IPS DF 6.9 (cell line): ENCODE measurements at regions not wholly inside any gene's neighbourhood (a gene's known extent, or its start where the extent isn't known, plus 50 kb on each side); places are given as distances from the start of the nearest gene placed in this dataset.

Experiments used
- DNase-seq: peaks from one replicate; pipeline ENCODE4 v3.0.0-alpha.2; 2013; ENCODE audit warnings: low read depth, low spot score
- H3K27ac ChIP-seq: one replicate; pipeline ENCODE4 v1.5.1; 2013; ENCODE audit warnings: low read length, control low read depth
- H3K27me3 ChIP-seq: 2 replicates; pipeline ENCODE4 v1.6.1; 2013; ENCODE audit warnings: mild to moderate bottlenecking, low read length; ENCODE audit not compliant: control insufficient read depth, insufficient read depth
- H3K36me3 ChIP-seq: 2 replicates; pipeline ENCODE4 v1.6.1; 2013; ENCODE audit warnings: low read length; ENCODE audit not compliant: control insufficient read depth, insufficient read depth
- H3K4me1 ChIP-seq: 2 replicates; pipeline ENCODE4 v1.6.1; 2013; ENCODE audit warnings: low read length; ENCODE audit not compliant: control insufficient read depth, insufficient read depth
- H3K4me3 ChIP-seq: 2 replicates; pipeline ENCODE4 v1.5.1; 2013; ENCODE audit warnings: mild to moderate bottlenecking, low read length
- H3K9me3 ChIP-seq: 2 replicates; pipeline ENCODE4 v1.6.1; 2013; ENCODE audit warnings: low read length, inconsistent platforms; ENCODE audit not compliant: control insufficient read depth, insufficient read depth
- WGBS: extraction: QIAGEN DNeasy Blood & Tissue Kit; methylation state at CpG from one replicate; pipeline ENCODE4 v1.1.7; 2013; ENCODE audit warnings: mixed read lengths, missing lambda C conversion rate; ENCODE audit not compliant: insufficient read length, insufficient coverage; 5-methylcytosine and 5-hydroxymethylcytosine counted together

DNA sequence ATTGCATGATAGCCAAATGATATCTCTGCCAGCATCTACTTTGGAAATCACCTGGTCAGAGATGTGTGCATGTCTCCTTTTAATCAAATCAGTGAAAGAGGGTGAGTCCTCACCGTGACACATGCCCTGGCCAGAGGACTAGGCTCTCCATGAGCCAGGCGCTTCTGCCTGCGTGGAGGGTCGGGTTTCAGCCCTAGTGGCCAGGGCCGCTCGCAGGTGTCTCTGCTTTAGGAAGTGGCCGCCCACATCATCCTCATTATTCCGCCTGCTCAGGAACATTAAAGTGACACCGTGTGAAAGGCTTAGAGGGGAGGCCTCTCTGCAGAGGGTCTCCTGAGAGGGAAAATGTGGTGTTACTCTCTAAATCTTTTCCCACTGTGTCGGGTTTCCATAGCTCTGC, 173.6 kb upstream of the PRKCQ start:
- DNase-seq: no peak
- H3K36me3 ChIP-seq: no peaks in the 10 kb centered on the region
- no peaks in the 10 kb centered on the region for H3K9me3 ChIP-seq
- no peak overlapping the region for H3K4me3 ChIP-seq
- H3K27me3 ChIP-seq: no peaks in the 10 kb centered on the region
- no CpG with 5 or more reads among the region's 10 CpGs for WGBS
- H3K27ac ChIP-seq: no peak overlapping the region
- H3K4me1 ChIP-seq: no peaks in the 10 kb centered on the region

DNA sequence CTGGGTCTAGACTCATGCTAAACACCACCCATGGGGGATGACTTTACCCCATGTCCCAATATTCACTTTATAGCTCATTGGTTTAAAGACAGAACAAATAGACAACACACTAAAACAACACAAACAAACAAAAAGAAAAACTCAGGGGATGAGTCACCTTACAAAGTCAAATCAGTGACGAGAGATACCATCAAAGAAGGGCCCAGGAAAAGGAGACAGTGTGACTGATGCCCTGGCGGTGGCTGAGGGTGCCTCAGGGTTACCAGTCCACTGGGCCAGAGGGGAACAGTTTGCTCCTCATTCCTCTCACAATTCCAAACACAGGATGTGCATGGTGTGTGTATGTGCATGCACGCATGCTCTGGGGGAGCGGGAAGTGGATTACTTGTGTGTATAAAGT, 171.3 kb upstream of the PRKCQ start:
- DNase-seq: no peak
- Histone ChIP-seq H3K4me1 (no peaks in the 10 kb centered on the region), H3K36me3 (no peaks in the 10 kb centered on the region), H3K27ac (no peak overlapping the region), H3K4me3 (no peak overlapping the region), H3K27me3 (no peaks in the 10 kb centered on the region), H3K9me3 (no peaks in the 10 kb centered on the region)
- WGBS: no CpG with 5 or more reads among the region's 4 CpGs

DNA sequence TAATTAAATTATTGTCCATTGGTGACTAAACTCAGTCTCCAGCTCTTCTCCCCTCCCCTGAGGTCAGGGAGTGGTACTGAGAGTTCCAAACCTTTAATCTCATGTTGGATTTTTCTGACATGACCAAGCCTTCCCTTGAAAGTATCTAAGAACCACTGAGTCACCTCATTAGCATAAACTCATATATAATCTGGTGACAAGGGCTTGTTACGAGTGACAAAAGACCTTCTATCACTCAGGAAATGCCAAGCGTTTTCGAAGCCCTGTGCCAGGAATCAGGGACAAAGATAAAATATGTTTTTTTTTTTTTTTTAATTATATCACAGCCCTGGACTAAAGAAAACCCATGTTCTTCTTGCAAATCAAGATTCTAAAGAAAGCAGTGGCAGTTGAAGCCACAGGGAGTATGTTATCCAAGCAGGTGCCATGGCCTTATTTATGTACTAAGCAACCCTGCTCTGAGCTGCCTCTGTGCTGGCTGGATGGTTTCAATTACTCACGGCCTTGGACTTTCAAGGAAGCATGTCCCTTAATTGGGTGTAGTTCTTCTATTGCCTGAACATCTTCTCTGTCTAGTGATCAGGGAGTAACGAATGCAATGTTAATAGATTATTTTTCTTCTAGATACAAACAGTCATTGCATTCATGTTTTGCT, 169.0 kb upstream of the PRKCQ start:
- H3K4me1 ChIP-seq: no peaks in the 10 kb centered on the region
- H3K4me3 ChIP-seq: no peak overlapping the region
- H3K27ac ChIP-seq: no peak overlapping the region
- no peaks in the 10 kb centered on the region for H3K9me3 ChIP-seq
- H3K36me3 ChIP-seq: no peaks in the 10 kb centered on the region
- DNase-seq: no peak
- no CpG with 5 or more reads among the region's 5 CpGs for WGBS
- H3K27me3 ChIP-seq: no peaks in the 10 kb centered on the region

DNA sequence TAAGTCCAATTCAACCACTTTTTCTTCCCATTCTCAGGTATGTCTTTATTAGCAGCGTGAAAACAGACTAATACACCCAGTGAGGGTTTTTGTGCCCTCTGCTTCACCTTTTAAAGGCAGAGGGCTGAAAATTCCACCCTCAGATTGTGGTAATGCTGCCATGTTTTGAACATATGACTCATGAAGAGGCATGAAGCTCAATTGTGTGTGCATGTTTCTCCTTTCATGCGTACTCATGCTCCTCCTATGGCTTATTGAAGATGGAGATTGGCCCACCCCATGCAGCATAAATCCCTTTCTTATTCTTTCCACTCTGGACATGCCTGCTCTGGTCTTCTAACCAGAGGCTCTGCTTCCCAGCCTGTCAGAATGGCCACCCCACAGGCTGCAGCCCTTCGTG, 168.0 kb upstream of the PRKCQ start:
- Histone ChIP-seq H3K36me3 (no peaks in the 10 kb centered on the region), H3K9me3 (no peaks in the 10 kb centered on the region), H3K27me3 (no peaks in the 10 kb centered on the region), H3K4me1 (no peaks in the 10 kb centered on the region), H3K4me3 (no peak overlapping the region), H3K27ac (no peak overlapping the region)
- no peak for DNase-seq
- WGBS: no CpG with 5 or more reads among the region's 3 CpGs

DNA sequence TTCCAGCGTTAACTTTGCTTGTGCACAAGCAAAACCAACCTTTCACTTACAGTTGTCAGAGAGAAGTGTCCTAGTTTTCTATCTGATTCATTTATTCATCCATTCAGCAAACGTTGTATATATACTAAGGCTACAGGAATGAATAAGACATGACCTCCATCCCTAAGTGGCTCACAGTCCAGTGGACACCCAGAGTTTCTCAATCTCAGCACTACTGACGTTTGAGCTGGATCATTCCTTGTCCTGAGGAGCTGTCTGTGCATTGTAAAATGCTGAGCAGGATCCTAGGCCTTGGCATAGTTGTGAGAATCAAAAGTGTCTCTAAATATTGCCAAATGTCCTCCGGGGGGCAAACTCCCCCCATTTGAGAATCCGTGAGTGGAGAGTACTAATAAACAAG, 166.7 kb upstream of the PRKCQ start:
- Histone ChIP-seq H3K4me1 (no peaks in the 10 kb centered on the region), H3K27ac (no peak overlapping the region), H3K4me3 (no peak overlapping the region), H3K9me3 (no peaks in the 10 kb centered on the region), H3K36me3 (no peaks in the 10 kb centered on the region), H3K27me3 (no peaks in the 10 kb centered on the region)
- DNase-seq: no peak
- no CpG with 5 or more reads among the region's 5 CpGs for WGBS

DNA sequence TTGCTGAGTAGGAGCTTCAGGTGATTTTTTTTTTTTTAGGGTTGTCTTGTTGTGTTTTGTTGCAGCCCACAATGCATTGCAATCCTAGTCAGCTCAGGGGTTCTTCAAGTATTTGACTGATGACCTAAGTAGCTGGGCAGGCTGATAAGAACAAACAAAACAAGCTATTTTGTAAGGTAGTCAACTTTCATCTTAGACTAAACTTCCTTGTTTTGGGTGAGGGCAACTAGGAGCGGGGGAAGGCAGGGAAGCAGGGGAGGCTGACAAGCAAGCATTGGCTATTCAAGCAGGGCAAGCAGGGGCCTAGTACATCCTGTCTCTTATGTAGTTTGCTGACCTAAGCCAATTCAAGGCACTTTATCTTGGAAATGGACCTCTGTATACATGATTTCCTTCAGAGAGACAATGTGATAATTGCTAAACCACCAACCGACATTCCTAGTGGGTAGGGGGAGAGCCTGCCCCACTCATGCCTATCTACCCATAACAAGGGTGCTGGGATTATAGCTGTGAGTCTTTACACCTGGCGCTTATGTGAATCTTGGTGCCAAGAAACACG, 163.3 kb upstream of the PRKCQ start:
- DNase-seq: no peak
- WGBS: no CpG with 5 or more reads among the region's 4 CpGs
- Histone ChIP-seq H3K4me1 (peaks cover 4% of the 10 kb centered on the region; the same call in 1 of the 2 replicates), H3K9me3 (no peaks in the 10 kb centered on the region), H3K4me3 (no peak overlapping the region), H3K27me3 (no peaks in the 10 kb centered on the region), H3K36me3 (no peaks in the 10 kb centered on the region), H3K27ac (no peak overlapping the region)

DNA sequence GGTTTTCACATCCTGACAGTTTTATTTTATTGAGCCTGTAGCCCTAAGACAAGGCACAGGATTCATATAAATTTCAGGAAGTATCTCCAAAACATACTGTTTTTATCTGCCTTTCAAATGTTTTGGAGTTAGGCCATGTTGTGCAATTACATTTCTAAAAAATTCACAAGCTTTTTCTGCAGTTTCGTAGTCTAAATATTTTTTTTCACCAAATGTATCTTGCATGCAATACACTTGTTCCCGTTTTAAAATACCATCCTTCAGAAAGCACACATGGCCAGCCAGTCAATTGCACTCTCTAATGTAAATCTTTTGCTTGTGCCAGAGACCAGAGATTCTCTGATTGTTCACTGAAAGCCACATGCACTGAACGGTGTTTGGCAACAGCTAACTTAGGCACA, 161.5 kb upstream of the PRKCQ start:
- H3K9me3 ChIP-seq: no peaks in the 10 kb centered on the region
- H3K27ac ChIP-seq: no peak overlapping the region
- no CpG with 5 or more reads among the region's 3 CpGs for WGBS
- H3K27me3 ChIP-seq: no peaks in the 10 kb centered on the region
- no peak for DNase-seq
- no peaks in the 10 kb centered on the region for H3K36me3 ChIP-seq
- no peak overlapping the region for H3K4me3 ChIP-seq
- peaks cover 6% of the 10 kb centered on the region; the same call in 1 of the 2 replicates for H3K4me1 ChIP-seq

DNA sequence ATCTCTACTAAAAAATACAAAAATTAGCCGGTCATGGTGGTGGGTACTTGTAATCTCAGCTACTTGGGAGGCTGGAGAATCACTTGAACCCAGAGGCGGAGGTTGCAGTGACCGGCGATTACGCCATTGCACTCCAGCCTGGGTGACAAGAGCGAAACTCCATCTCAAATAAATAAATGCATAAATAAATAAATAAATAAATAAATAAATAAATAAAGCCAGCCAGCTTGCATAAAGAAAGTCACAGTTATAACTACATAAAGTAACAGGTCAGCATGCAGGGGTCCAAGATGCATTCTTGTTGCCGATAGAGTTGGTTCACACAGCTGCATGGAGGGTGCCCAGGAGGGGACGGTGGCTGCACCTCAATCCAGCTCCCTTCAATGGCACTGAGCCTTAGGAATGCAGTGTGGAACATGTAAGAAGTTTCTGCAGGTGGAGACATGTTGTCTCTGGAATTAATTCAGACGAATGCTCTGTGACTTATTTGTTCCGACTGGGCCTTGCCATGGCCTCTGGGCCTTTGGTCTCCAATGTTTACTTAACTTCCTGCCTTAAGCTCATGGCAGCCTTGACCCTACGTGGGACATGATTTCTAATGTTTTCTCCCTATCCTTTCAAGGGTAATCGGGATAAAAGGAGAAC, 159.6 kb upstream of the PRKCQ start:
- Histone ChIP-seq H3K4me1 (peaks cover 6% of the 10 kb centered on the region; the same call in 1 of the 2 replicates), H3K27me3 (no peaks in the 10 kb centered on the region), H3K36me3 (no peaks in the 10 kb centered on the region), H3K4me3 (no peak overlapping the region), H3K27ac (no peak overlapping the region), H3K9me3 (no peaks in the 10 kb centered on the region)
- no peak for DNase-seq
- WGBS: no CpG with 5 or more reads among the region's 12 CpGs

DNA sequence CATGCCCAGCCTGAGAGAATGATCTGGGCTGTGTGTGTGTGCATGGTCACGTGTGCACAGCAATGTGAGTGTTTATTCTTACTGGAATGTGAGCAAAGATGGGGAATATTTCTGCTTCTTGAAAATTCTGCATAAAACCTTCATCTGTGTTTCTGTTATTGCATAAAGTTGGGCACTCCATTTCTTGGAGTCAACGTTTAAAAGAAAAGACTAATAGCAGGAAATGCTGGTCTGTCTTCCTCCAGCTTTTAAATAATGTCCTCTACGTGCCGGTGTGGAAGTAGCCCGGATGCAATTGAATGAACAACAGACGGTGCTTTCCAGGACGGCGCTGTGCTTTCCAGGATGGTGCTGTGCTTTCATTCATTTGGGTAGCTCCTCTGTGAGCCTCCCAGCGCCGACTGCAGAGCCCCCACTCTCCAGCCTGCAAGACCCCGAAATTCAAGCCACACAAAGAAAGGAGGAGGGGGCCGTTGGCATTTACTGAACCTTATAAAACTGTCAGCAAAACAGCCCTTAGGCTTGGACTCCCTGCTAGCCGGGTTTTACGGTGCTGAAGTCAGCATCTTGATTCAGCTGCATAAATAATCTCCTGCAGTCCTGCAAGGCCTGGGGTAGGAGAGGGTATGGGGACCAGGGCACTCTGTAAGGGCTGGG, 158.2 kb upstream of the PRKCQ start:
- H3K36me3 ChIP-seq: no peaks in the 10 kb centered on the region
- no peak overlapping the region for H3K4me3 ChIP-seq
- DNase-seq: no peak
- no peaks in the 10 kb centered on the region for H3K27me3 ChIP-seq
- H3K4me1 ChIP-seq: peaks cover 6% of the 10 kb centered on the region; the same call in 1 of the 2 replicates
- H3K27ac ChIP-seq: no peak overlapping the region
- no CpG with 5 or more reads among the region's 14 CpGs for WGBS
- no peaks in the 10 kb centered on the region for H3K9me3 ChIP-seq

DNA sequence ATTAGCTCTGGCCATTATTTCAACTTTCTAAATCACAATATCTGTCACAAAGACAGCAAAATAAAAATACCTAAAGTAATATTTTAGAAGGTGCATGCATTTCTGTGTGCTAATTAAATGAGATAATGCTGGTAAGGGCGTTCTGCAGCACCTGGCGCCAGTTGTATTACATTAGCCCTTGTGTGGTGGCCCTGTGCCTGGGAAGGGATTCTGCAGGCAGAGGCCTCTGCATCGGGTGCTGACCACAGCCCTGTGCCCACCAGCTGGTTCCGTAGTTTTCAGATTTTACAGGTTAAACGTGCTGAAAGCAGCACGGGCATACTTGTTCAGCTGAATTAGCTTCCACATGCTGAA, 157.7 kb upstream of the PRKCQ start:
- DNase-seq: no peak
- no peaks in the 10 kb centered on the region for H3K27me3 ChIP-seq
- no peaks in the 10 kb centered on the region for H3K36me3 ChIP-seq
- no peak overlapping the region for H3K4me3 ChIP-seq
- no CpG with 5 or more reads among the region's 6 CpGs for WGBS
- H3K4me1 ChIP-seq: peaks cover 6% of the 10 kb centered on the region; the same call in 1 of the 2 replicates
- H3K27ac ChIP-seq: no peak overlapping the region
- H3K9me3 ChIP-seq: no peaks in the 10 kb centered on the region
